Naive thymus-derived CD4-positive, alpha-beta T cell (primary cell): ENCODE measurements at regions not wholly inside any gene's neighbourhood (a gene's known extent, or its start where the extent isn't known, plus 50 kb on each side); places are given as distances from the start of the nearest gene placed in this dataset.

Source experiments
- ATAC-seq: fragments of 150-1000 bp; cut with Tn5 transposase; 2 replicates; pipeline ENCODE4 v1.10.0; 2021; ENCODE audit warnings: mild to moderate bottlenecking, moderate library complexity
- CTCF ChIA-PET: fragments of 350-600 bp; sonication (Branson Sonifier 250); formaldehyde crosslinking; loops from one replicate; lab custom pipeline; 2021; ENCODE audit warnings: antibody characterized with exemption; lab: Charles Lee
- POLR2A ChIA-PET: fragments of 350-600 bp; sonication (Branson Sonifier 250); formaldehyde crosslinking; loops from one replicate; lab custom pipeline; 2021; ENCODE audit warnings: antibody characterized with exemption, inconsistent platforms; lab: Charles Lee
- DNase-seq, 9 donors: peaks; one replicate each; pipeline versions ENCODE4 v3.0.0 to v3.0.0-alpha.2; 2020 to 2022; ENCODE audit warnings: mixed read lengths in 1 of 9
- H3K27ac ChIP-seq: one replicate; pipeline ENCODE4 v1.7.0; 2013; ENCODE audit warnings: mild to moderate bottlenecking, low read depth, low read length, moderate library complexity
- H3K27me3 ChIP-seq, 2 donors: one replicate each; pipeline ENCODE4 v1.7.0; 2013; ENCODE audit warnings: low read length in 2 of 2, mild to moderate bottlenecking in 2 of 2, moderate library complexity in 2 of 2; ENCODE audit not compliant: control insufficient read depth in 2 of 2, insufficient read depth in 2 of 2
- H3K36me3 ChIP-seq, 3 experiments: 1 replicate in 2 of 3; 2 replicates in 1 of 3; pipeline ENCODE4 v1.7.0; 2013; ENCODE audit warnings: low read length in 3 of 3, mild to moderate bottlenecking in 3 of 3, moderate library complexity in 1 of 3; ENCODE audit not compliant: insufficient read depth in 3 of 3, control insufficient read depth in 2 of 3
- H3K4me1 ChIP-seq, 2 donors: one replicate each; pipeline ENCODE4 v1.7.0; 2013; ENCODE audit warnings: low read length in 2 of 2, mild to moderate bottlenecking in 2 of 2, moderate library complexity in 1 of 2; ENCODE audit not compliant: control insufficient read depth in 2 of 2, insufficient read depth in 2 of 2
- H3K4me3 ChIP-seq: 2 replicates; pipeline ENCODE4 v1.7.0; 2013; ENCODE audit warnings: mild to moderate bottlenecking, low read length
- H3K9me3 ChIP-seq, 3 experiments: 1 replicate in 2 of 3; 2 replicates in 1 of 3; pipeline ENCODE4 v1.7.0; 2013; ENCODE audit warnings: low read length in 3 of 3; ENCODE audit not compliant: control insufficient read depth in 2 of 3
- H3K27ac Mint-ChIP-seq, 9 donors: one replicate each; pipeline ENCODE4 v1.8.0; 2020 to 2022; ENCODE audit warnings: mixed read lengths in 9 of 9, mild to moderate bottlenecking in 8 of 9, moderate library complexity in 5 of 9, inconsistent platforms in 2 of 9
- H3K27me3 Mint-ChIP-seq, 5 donors: one replicate each; pipeline ENCODE4 v1.8.0; 2021 to 2022; ENCODE audit warnings: mixed read lengths in 5 of 5, mild to moderate bottlenecking in 1 of 5
- H3K36me3 Mint-ChIP-seq, 5 donors: one replicate each; pipeline ENCODE4 v1.8.0; 2020 to 2022; ENCODE audit warnings: mixed read lengths in 5 of 5, mild to moderate bottlenecking in 3 of 5, inconsistent platforms in 1 of 5
- H3K4me1 Mint-ChIP-seq, 7 donors: one replicate each; pipeline ENCODE4 v1.8.0; 2020 to 2022; ENCODE audit warnings: mixed read lengths in 7 of 7, mild to moderate bottlenecking in 3 of 7, inconsistent platforms in 1 of 7
- H3K4me3 Mint-ChIP-seq, 10 donors: one replicate each; pipeline ENCODE4 v1.8.0; 2020 to 2022; ENCODE audit warnings: mild to moderate bottlenecking in 10 of 10, mixed read lengths in 10 of 10, moderate library complexity in 6 of 10, inconsistent platforms in 2 of 10
- H3K9me3 Mint-ChIP-seq, 11 donors: one replicate each; pipeline ENCODE4 v1.8.0; 2020 to 2022; ENCODE audit warnings: mixed read lengths in 11 of 11, mild to moderate bottlenecking in 4 of 11, inconsistent platforms in 1 of 11, moderate library complexity in 1 of 11
- intact Hi-C, 2 donors: fragments of 100-400 bp; cut with micrococcal nuclease; formaldehyde crosslinking; loops; one replicate each; pipeline ENCODE4 v1.15.1; 2023

DNA sequence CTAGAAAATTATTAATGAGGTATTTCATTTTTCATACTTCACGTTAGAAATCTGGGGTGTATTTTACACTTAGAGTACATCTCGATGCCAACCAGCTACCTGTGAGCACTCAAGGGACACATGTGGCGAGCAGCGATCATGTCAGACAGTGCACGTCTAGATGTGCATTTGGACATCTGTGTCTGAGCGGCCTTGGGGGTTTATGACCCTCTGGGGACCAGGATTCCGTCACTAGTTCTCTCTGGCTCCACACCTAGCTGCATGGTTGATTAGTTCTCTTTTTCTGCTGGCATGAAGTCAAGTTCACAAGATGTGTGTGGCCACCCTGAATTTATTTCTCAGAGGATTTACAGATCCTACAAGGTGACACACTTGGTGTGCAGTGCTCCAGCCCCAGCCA, 192.2 kb downstream of the TSN start:
- no peaks in the 10 kb centered on the region for H3K9me3 Mint-ChIP-seq
- CTCF ChIA-PET, result no interaction called here
- peaks cover 0 to 2% (median 0%) of the 10 kb centered on the region in 7 donors for H3K4me1 Mint-ChIP-seq
- intact Hi-C loops, result no loop called here
- POLR2A ChIA-PET, result no interaction called here
- Histone ChIP-seq H3K4me3 (no peak overlapping the region), H3K27ac (no peak overlapping the region), H3K27me3 (no peaks in the 10 kb centered on the region), H3K9me3 (no peaks in the 10 kb centered on the region), H3K36me3 (no peaks in the 10 kb centered on the region), H3K4me1 (no peaks in the 10 kb centered on the region)
- H3K4me3 Mint-ChIP-seq, result no peak overlapping the region
- peaks cover 0 to 33% (median 9%) of the 10 kb centered on the region in 5 donors for H3K27me3 Mint-ChIP-seq
- H3K27ac Mint-ChIP-seq, result no peak overlapping the region
- no peak for ATAC-seq
- DNase-seq, result no peak
- no peaks in the 10 kb centered on the region for H3K36me3 Mint-ChIP-seq

DNA sequence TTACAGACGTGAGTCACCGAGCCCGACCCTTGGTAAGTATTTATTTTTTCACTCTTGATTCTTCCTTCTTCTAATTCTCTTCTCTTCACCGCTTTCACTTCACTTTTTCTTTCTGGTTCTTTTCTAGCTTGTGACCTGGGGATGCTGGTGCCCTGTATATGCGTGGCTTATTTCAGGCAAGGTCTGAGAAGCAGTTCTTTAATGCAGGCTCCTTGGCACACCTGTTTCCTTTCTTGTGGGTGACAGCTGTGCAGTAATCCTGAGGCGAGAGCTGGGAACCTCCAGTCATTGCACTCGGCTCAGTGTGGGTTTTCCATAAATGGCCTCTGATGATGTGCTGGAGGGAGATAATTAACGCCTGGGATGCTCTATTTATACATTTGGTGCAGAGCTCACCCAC, 193.8 kb downstream of the TSN start:
- no peak overlapping the region for H3K27ac Mint-ChIP-seq

GRCh38 chr2:121955426-121955825, 200.0 kb downstream of the TSN start:
- H3K9me3 ChIP-seq, result no peaks in the 10 kb centered on the region
- Mint-ChIP-seq H3K4me3 (no peak overlapping the region), H3K27me3 (peaks cover 0 to 36% (median 6%) of the 10 kb centered on the region in 5 donors), H3K9me3 (peaks cover 0 to 1% (median 0%) of the 10 kb centered on the region in 11 donors), H3K27ac (no peak overlapping the region), H3K4me1 (no peaks in the 10 kb centered on the region), H3K36me3 (no peaks in the 10 kb centered on the region)
- ChIA-PET CTCF (no interaction called here), POLR2A (no interaction called here)
- no peak for ATAC-seq
- H3K27ac ChIP-seq, result no peak overlapping the region
- H3K27me3 ChIP-seq, result no peaks in the 10 kb centered on the region
- no peak overlapping the region for H3K4me3 ChIP-seq
- no peaks in the 10 kb centered on the region for H3K36me3 ChIP-seq
- intact Hi-C loops, result no loop called here
- no peak for DNase-seq
- no peaks in the 10 kb centered on the region for H3K4me1 ChIP-seq

More for the DNA sequence above, 193.8 kb downstream of the TSN start:
- H3K9me3 Mint-ChIP-seq, result no peaks in the 10 kb centered on the region
- ChIA-PET CTCF (no interaction called here), POLR2A (no interaction called here)
- peaks cover 0 to 2% (median 0%) of the 10 kb centered on the region in 7 donors for H3K4me1 Mint-ChIP-seq
- intact Hi-C loops, result no loop called here
- peaks cover 0 to 34% (median 9%) of the 10 kb centered on the region in 5 donors for H3K27me3 Mint-ChIP-seq
- no peak for DNase-seq
- no peak overlapping the region for H3K4me3 Mint-ChIP-seq
- no peaks in the 10 kb centered on the region for H3K36me3 Mint-ChIP-seq
- Histone ChIP-seq H3K9me3 (no peaks in the 10 kb centered on the region), H3K4me1 (no peaks in the 10 kb centered on the region), H3K4me3 (no peak overlapping the region), H3K27ac (no peak overlapping the region), H3K27me3 (no peaks in the 10 kb centered on the region), H3K36me3 (no peaks in the 10 kb centered on the region)
- no peak for ATAC-seq

- no peak overlapping the region for H3K4me3 ChIP-seq
- Mint-ChIP-seq H3K27ac (no peak overlapping the region), H3K4me3 (no peak overlapping the region), H3K9me3 (peaks cover 0 to 1% (median 0%) of the 10 kb centered on the region in 11 donors), H3K27me3 (peaks cover 0 to 33% (median 4%) of the 10 kb centered on the region in 5 donors), H3K4me1 (no peaks in the 10 kb centered on the region), H3K36me3 (no peaks in the 10 kb centered on the region)
- ChIA-PET POLR2A (no interaction called here), CTCF (no interaction called here)
- H3K9me3 ChIP-seq, result no peaks in the 10 kb centered on the region
- intact Hi-C loops, result no loop called here
- no peaks in the 10 kb centered on the region for H3K4me1 ChIP-seq
- no peaks in the 10 kb centered on the region for H3K27me3 ChIP-seq
- H3K36me3 ChIP-seq, result no peaks in the 10 kb centered on the region
- DNase-seq (no peak), ATAC-seq (no peak)
- H3K27ac ChIP-seq, result no peak overlapping the region
Observed at GRCh38 chr2:121955872-121956271, 200.4 kb downstream of the TSN start.

DNA sequence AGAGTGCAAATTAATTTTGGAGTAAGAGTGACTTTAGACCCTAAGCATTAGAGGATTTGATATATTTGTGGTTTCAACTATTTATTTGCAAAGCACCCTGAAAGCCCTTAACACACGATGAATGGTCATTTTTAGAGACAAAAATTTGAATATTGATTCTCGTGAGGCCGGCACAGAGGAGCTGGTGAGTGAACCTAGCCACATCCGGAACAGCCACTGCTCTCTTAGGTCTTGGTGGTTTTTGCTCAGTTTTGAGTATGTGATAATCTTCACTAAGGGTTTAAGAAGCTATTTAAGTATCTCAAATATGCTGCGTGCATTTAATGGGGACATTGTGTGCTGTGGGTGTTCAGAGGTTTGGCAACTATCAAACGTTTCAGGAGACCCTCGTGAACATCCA, 204.8 kb downstream of the TSN start:
- intact Hi-C loops, result no loop called here
- H3K4me3 ChIP-seq, result no peak overlapping the region
- Mint-ChIP-seq H3K4me1 (no peaks in the 10 kb centered on the region), H3K27ac (no peak overlapping the region), H3K36me3 (no peaks in the 10 kb centered on the region), H3K4me3 (no peak overlapping the region), H3K27me3 (peaks cover 0 to 15% (median 7%) of the 10 kb centered on the region in 5 donors), H3K9me3 (peaks cover 0 to 1% (median 0%) of the 10 kb centered on the region in 11 donors)
- H3K36me3 ChIP-seq, result no peaks in the 10 kb centered on the region
- ATAC-seq, result no peak
- no peaks in the 10 kb centered on the region for H3K27me3 ChIP-seq
- DNase-seq, result no peak
- H3K9me3 ChIP-seq, result no peaks in the 10 kb centered on the region
- CTCF ChIA-PET, result no interaction called here
- no peak overlapping the region for H3K27ac ChIP-seq
- POLR2A ChIA-PET, result no interaction called here
- no peaks in the 10 kb centered on the region for H3K4me1 ChIP-seq

- no peaks in the 10 kb centered on the region for H3K4me1 ChIP-seq
- Mint-ChIP-seq H3K27me3 (peaks cover 0 to 16% (median 8%) of the 10 kb centered on the region in 5 donors), H3K36me3 (no peaks in the 10 kb centered on the region), H3K4me1 (peaks cover 0 to 1% (median 0%) of the 10 kb centered on the region in 7 donors), H3K4me3 (no peak overlapping the region), H3K27ac (no peak overlapping the region), H3K9me3 (peaks cover 0 to 1% (median 0%) of the 10 kb centered on the region in 11 donors)
- intact Hi-C loops, result no loop called here
- DNase-seq (no peak), ATAC-seq (no peak)
- H3K9me3 ChIP-seq, result no peaks in the 10 kb centered on the region
- CTCF ChIA-PET, result no interaction called here
- H3K4me3 ChIP-seq, result no peak overlapping the region
- POLR2A ChIA-PET, result no interaction called here
- no peaks in the 10 kb centered on the region for H3K27me3 ChIP-seq
- H3K36me3 ChIP-seq, result no peaks in the 10 kb centered on the region
- no peak overlapping the region for H3K27ac ChIP-seq
Observed at GRCh38 chr2:121961761-121962160, 206.3 kb downstream of the TSN start.

DNA sequence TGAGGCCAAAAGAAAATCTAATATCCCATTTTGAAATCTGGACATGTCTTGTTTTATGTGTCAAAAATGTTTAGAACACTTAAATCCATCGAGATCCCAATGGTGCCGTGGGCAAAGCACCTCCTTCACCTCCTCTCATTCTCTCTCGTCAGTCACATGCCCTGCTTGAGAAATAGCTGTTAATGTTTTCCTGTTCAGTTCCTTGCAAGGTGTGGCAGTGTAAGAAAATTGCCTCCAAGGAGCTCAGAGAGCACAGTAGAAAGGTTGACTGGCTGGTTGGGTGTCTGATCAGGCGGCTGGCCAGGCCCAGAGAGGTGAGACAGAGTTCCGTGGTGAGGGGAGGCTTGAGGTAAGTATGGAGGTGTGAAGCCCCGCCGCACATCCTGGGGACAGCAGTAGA, 210.2 kb downstream of the TSN start:
- Mint-ChIP-seq H3K27me3 (peaks cover 0 to 14% (median 8%) of the 10 kb centered on the region in 5 donors), H3K27ac (no peak overlapping the region), H3K36me3 (no peaks in the 10 kb centered on the region), H3K9me3 (no peaks in the 10 kb centered on the region), H3K4me1 (peaks cover 0 to 4% (median 0%) of the 10 kb centered on the region in 7 donors), H3K4me3 (no peak overlapping the region)
- Histone ChIP-seq H3K4me1 (no peaks in the 10 kb centered on the region), H3K36me3 (no peaks in the 10 kb centered on the region), H3K27me3 (no peaks in the 10 kb centered on the region), H3K27ac (no peak overlapping the region), H3K9me3 (no peaks in the 10 kb centered on the region), H3K4me3 (no peak overlapping the region)
- ChIA-PET CTCF (no interaction called here), POLR2A (no interaction called here)
- intact Hi-C loops, result no loop called here
- no peak for ATAC-seq
- DNase-seq, result no peak
